Caki2 (cell line): ENCODE measurements at regions not wholly inside any gene's neighbourhood (a gene's known extent, or its start where the extent isn't known, plus 50 kb on each side); places are given as distances from the start of the nearest gene placed in this dataset.
A peak's percentile ranks its signal among the peaks of the same experiment; 100 is the strongest.

Experiments used
- DNase-seq: peaks from one replicate; pipeline ENCODE4 v3.0.0-alpha.2; 2015; ENCODE audit warnings: low read depth
- in situ Hi-C: cut with HindIII; loops from 2 replicates; pipeline ENCODE4 v1.10.0; 2016; ENCODE audit warnings: low sequenced_read_pairs, low pct_unique_long_range_greater_than_20kb, mixed read lengths

GRCh38 chr7:142383841-142384492, 126.1 kb upstream of the PRSS58 start:
- peak; percentile 11 for DNase-seq
- in situ Hi-C loops: no loop called here

- in situ Hi-C loops: no loop called here
- DNase-seq: peak; percentile 47
These were observed 124.0 kb upstream of the PRSS58 start for GRCh38 chr7:142381727-142382390.

- in situ Hi-C loops: no loop called here
- no peak for DNase-seq
These were observed 122.2 kb upstream of the PRSS58 start for GRCh38 chr7:142380069-142380468.

GRCh38 chr7:142379201-142379885, 121.5 kb upstream of the PRSS58 start:
- in situ Hi-C loops: no loop called here

GRCh38 chr7:142377567-142377966, 119.7 kb upstream of the PRSS58 start:
- in situ Hi-C loops: no loop called here
- DNase-seq: no peak

More at GRCh38 chr7:142379201-142379885, 121.5 kb upstream of the PRSS58 start:
- no peak for DNase-seq

GRCh38 chr7:142376356-142376997, 118.6 kb upstream of the PRSS58 start:
- no peak for DNase-seq
- in situ Hi-C loops: no loop called here

- in situ Hi-C loops: no loop called here
These were observed 118.0 kb upstream of the PRSS58 start for GRCh38 chr7:142375710-142376313.

GRCh38 chr7:142372727-142373126, 114.9 kb upstream of the PRSS58 start:
- in situ Hi-C loops: no loop called here

More at GRCh38 chr7:142375710-142376313, 118.0 kb upstream of the PRSS58 start:
- DNase-seq: peak; percentile 94

GRCh38 chr7:142371586-142372377, 113.9 kb upstream of the PRSS58 start:
- DNase-seq: no peak
- in situ Hi-C loops: no loop called here

More at GRCh38 chr7:142372727-142373126, 114.9 kb upstream of the PRSS58 start:
- DNase-seq: no peak

- in situ Hi-C loops: no loop called here
These were observed 107.6 kb upstream of the PRSS58 start for GRCh38 chr7:142365410-142365842.

GRCh38 chr7:142364551-142364950, 106.7 kb upstream of the PRSS58 start:
- DNase-seq: no peak
- in situ Hi-C loops: no loop called here

More at GRCh38 chr7:142365410-142365842, 107.6 kb upstream of the PRSS58 start:
- DNase-seq: no peak

- no peak for DNase-seq
- in situ Hi-C loops: no loop called here
These were observed 104.5 kb upstream of the PRSS58 start for GRCh38 chr7:142362349-142362748.

GRCh38 chr7:142359694-142360279, 101.9 kb upstream of the PRSS58 start:
- in situ Hi-C loops: no loop called here
- DNase-seq: no peak

- DNase-seq: peak; percentile 61
- in situ Hi-C loops: no loop called here
These were observed 100.2 kb upstream of the PRSS58 start for GRCh38 chr7:142357953-142358520.

GRCh38 chr7:142356166-142356565, 98.3 kb upstream of the PRSS58 start:
- no peak for DNase-seq
- in situ Hi-C loops: no loop called here

GRCh38 chr7:142355328-142355727, 97.5 kb upstream of the PRSS58 start:
- in situ Hi-C loops: no loop called here
- DNase-seq: no peak
